RWPE1 (cell line): ENCODE measurements at regions not wholly inside any gene's neighbourhood (a gene's known extent, or its start where the extent isn't known, plus 50 kb on each side); places are given as distances from the start of the nearest gene placed in this dataset.

Source experiments
- CTCF ChIA-PET: fragments of 350-600 bp; sonication (Branson Sonifier 250); formaldehyde crosslinking; extraction: SDS; loops from one replicate; lab custom pipeline; 2021; lab: Yijun Ruan, JAX
- POLR2A ChIA-PET: fragments of 400-600 bp; formaldehyde crosslinking; extraction: SDS; loops from one replicate; lab custom pipeline; 2020; ENCODE audit warnings: antibody characterized with exemption; ENCODE audit not compliant: low non-redundant PET; lab: Yijun Ruan, JAX
- DNase-seq: peaks from one replicate; pipeline ENCODE4 v3.0.0; 2012; ENCODE audit warnings: low spot score
- H3K27ac ChIP-seq: fragments of 450-650 bp; 2 replicates; pipeline ENCODE4 v1.5.1; 2017
- TF ChIP-seq, protein P1 (sequence below): fragments of 450-650 bp; conservative IDR thresholded peaks from 2 replicates; pipeline ENCODE4 v1.5.1; 2017; ENCODE audit warnings: low read depth, mild to moderate bottlenecking

DNA sequence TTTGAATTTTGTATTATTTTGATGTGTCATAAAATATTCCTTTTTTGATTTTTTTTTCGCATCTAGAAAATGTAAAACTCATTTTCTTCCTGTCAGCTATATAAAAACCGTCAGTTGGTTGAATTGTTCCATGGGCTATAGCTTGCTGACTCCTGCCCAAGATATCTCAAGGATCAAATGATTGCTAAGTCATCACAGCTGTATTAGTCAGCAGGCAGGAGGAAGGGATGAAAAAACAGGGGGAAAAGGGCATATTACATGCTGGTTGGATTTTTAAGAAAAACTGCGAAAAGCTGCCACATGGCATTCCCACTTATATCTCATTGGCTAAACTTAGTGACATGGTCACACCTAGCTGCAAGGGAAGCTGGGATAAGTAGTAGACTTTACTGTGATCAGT is 569.9 kb downstream of the BCKDHB start:
- TF ChIP-seq, protein P1, sequence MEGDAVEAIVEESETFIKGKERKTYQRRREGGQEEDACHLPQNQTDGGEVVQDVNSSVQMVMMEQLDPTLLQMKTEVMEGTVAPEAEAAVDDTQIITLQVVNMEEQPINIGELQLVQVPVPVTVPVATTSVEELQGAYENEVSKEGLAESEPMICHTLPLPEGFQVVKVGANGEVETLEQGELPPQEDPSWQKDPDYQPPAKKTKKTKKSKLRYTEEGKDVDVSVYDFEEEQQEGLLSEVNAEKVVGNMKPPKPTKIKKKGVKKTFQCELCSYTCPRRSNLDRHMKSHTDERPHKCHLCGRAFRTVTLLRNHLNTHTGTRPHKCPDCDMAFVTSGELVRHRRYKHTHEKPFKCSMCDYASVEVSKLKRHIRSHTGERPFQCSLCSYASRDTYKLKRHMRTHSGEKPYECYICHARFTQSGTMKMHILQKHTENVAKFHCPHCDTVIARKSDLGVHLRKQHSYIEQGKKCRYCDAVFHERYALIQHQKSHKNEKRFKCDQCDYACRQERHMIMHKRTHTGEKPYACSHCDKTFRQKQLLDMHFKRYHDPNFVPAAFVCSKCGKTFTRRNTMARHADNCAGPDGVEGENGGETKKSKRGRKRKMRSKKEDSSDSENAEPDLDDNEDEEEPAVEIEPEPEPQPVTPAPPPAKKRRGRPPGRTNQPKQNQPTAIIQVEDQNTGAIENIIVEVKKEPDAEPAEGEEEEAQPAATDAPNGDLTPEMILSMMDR, result no peak
- no peak for DNase-seq
- ChIA-PET POLR2A (no interaction called here), CTCF (no interaction called here)
- H3K27ac ChIP-seq, result no peak overlapping the region

DNA sequence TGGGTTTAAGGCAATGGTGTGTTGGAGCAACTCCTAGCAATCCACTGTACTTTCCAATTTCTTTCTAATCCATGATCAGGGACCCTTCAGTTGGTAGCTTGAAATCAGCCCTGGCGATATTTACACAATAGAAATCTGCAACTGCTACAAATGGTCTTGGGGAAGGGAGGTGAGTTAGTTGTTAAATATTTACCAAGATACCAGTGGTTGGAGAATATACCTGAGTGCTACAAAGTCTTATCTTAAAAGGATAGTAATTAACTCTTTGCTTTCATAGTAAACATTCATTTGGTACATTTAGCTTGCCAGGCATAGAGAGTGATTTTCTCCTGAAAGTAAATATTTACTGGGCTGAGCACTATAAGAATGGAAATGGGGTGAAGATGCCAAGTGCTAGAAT is 568.2 kb downstream of the BCKDHB start:
- ChIA-PET POLR2A (no interaction called here), CTCF (no interaction called here)
- H3K27ac ChIP-seq, result no peak overlapping the region
- DNase-seq, result no peak
- TF ChIP-seq, protein P1, result no peak

DNA sequence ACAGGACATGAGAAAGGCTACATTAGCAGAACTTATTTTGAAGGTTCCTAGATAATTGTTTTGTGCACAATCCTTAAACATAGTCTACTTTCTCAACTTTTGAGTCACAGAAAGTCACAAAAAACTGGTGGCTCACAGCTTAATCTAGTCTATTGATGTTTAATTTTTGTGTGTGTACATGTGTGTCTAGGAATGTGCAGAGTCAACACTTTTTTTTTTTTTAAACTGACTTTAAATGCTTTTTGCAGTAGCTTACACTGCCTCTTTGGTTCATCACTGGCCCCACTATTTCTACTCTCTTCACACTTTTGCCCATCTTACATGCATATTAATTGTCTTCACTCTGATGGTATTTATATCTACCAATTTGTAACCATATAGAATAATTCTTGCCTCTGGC is 566.9 kb downstream of the BCKDHB start:
- H3K27ac ChIP-seq, result no peak overlapping the region
- TF ChIP-seq, protein P1, result no peak
- ChIA-PET CTCF (no interaction called here), POLR2A (no interaction called here)
- no peak for DNase-seq

DNA sequence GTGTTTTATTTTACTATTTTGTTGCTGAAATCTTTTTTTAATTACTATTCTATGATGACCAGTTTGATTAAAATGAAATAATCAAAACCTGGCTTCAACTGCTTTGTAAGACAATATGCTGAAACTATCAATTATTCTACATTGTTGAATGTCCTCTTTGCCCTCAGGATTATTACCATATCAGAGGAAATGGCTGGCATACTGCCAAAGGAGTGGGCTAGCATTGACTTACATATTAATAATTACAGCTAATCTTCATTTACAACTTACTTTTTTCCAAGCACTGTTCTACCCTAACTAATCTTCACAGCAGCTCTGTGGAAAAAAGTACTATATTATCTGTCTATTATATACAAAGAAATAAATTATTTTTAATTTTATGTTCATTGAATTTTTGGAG is 560.5 kb downstream of the BCKDHB start:
- ChIA-PET CTCF (no interaction called here), POLR2A (no interaction called here)
- no peak for DNase-seq
- TF ChIP-seq, protein P1, result no peak
- H3K27ac ChIP-seq, result no peak overlapping the region

DNA sequence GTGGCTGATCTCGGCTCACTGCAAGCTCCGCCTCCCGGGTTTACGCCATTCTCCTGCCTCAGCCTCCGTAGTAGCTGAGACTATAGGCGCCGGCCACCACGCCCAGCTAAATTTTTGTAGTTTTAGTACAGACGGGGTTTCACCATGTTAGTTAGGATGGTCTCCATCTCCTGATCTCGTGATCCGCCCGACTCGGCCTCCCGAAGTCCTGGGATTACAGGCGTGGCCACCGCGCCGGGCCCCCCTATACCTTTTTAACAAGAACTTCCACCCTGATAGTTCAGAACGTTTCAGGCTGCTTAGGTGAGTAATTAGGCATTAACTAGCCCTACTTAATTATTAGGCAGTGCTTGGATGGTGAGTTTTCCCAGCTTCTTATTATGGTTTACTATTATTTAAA is 552.5 kb downstream of the BCKDHB start:
- POLR2A ChIA-PET, result no interaction called here
- H3K27ac ChIP-seq, result no peak overlapping the region
- TF ChIP-seq, protein P1, result no peak
- CTCF ChIA-PET, result no interaction called here
- no peak for DNase-seq

DNA sequence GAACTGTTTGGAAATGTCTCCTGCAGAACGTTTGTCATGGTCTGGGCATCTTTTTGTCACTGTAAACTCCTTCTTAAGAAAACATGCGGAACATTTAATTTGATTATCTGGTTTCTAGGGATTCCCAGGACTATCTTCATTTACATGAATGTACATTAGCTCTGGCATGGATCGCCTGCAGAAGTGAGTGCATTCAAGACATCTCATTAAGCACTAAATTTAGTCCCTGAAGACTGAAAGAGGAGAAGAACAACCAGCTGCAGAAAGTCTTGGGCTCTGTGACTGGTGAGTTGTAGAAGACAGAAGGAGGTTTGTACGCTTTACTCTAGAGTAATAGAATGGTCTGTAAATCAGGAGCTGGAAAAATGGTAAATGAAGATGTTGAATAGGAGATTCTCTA is 540.7 kb downstream of the BCKDHB start:
- H3K27ac ChIP-seq, result no peak overlapping the region
- no peak for DNase-seq
- POLR2A ChIA-PET, result no interaction called here
- CTCF ChIA-PET, result no interaction called here
- TF ChIP-seq, protein P1, result no peak

DNA sequence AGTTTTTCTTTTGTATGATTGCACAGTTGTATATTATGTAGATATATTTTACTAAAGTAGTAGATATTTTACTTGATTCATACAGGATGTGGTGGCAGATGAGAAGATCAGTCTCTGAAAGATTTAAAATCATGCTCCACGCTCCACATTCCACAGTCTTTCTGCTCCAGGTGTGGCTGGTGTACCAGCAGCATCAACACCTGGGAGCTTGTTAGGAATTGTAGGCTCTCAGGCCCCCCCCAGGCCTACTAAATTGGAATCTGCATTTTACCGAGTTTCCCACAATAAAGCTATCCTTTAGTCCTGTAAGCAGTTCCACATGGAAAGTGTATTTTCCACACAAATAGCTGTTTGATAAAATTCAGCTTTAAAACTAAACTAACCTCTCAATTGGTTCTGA is 537.4 kb downstream of the BCKDHB start:
- ChIA-PET POLR2A (no interaction called here), CTCF (no interaction called here)
- no peak for DNase-seq
- TF ChIP-seq, protein P1, result no peak
- no peak overlapping the region for H3K27ac ChIP-seq
